Mesothelial cell of epicardium (in vitro differentiated cells): ENCODE measurements at regions not wholly inside any gene's neighbourhood (a gene's known extent, or its start where the extent isn't known, plus 50 kb on each side); places are given as distances from the start of the nearest gene placed in this dataset.
A peak's percentile ranks its signal among the peaks of the same experiment; 100 is the strongest.

ENCODE experiments used
- DNase-seq, 2 experiments: peaks; one replicate each; pipeline ENCODE4 v3.0.0; 2021; ENCODE audit warnings: low spot score in 2 of 2; ENCODE audit not compliant: unreplicated experiment in 2 of 2
- H3K27ac Mint-ChIP-seq: 2 replicates; pipeline ENCODE4 v1.8.0; 2021; ENCODE audit warnings: mixed read lengths
- H3K27me3 Mint-ChIP-seq: 2 replicates; pipeline ENCODE4 v1.8.0; 2021; ENCODE audit warnings: low read depth, mixed read lengths
- H3K36me3 Mint-ChIP-seq: 2 replicates; pipeline ENCODE4 v1.8.0; 2021; ENCODE audit warnings: mixed read lengths
- H3K4me1 Mint-ChIP-seq: 2 replicates; pipeline ENCODE4 v1.8.0; 2021; ENCODE audit warnings: mixed read lengths
- H3K4me3 Mint-ChIP-seq: 2 replicates; pipeline ENCODE4 v1.8.0; 2021; ENCODE audit warnings: mild to moderate bottlenecking, moderate library complexity, mixed read lengths
- H3K9me3 Mint-ChIP-seq: 2 replicates; pipeline ENCODE4 v1.8.0; 2021; ENCODE audit warnings: mixed read lengths
- TF ChIP-seq, protein P1 (sequence below): fragments of 200-600 bp; sonication (generic); IDR thresholded peaks from one replicate; pipeline ENCODE4 v1.5.0; 2021; ENCODE audit warnings: antibody characterized with exemption; ENCODE audit not compliant: unreplicated experiment

DNA sequence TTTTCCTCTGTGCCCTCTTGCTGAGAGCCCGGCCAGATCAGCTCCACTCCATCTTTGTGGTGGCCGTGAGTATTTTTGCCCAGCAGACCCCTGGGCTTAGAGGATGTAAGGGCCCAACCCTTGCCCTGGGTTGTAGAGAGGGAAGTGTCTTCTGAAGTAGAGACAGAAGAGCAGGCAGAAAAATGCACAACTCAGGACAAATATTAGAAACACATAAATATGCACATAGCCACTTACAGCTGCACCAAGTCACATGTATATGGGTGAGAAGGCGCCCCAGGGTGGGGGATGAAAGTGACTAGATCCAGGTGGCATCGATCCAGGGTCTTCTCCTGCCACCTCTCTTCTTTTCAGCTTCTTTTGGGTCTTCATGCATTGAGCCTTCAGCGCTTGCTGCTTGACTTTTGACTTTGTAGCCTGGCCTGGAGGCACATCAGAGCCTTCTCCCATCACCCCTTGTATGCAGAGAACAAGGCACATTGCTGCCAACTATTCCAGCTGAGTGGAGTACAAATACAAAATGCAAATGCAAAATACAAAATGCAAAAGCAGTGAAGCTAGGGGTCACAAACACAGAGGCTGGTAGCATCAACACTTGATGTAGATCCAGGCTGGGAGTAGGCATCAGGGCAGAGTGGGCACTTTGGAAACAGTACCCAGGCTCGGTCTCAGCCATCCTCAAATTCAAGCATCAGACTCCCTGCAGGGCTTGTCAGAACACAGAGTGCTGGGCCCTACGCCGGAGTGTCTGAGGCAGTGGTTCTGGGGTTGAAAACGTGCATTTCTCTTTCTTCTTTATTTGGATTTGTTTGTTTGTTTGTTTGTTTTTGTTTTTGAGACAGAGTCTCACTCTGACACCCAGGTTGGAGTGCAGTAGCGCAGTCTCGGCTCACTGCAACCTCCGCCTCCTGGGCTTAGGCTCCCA is 133.0 kb downstream of the ASB7 start:
- no peak overlapping the region for H3K27ac Mint-ChIP-seq
- no peak overlapping the region for H3K4me3 Mint-ChIP-seq
- no peaks in the 10 kb centered on the region for H3K36me3 Mint-ChIP-seq
- DNase-seq: peak in 1 of 2 experiments; percentile 26
- H3K27me3 Mint-ChIP-seq: no peaks in the 10 kb centered on the region
- H3K4me1 Mint-ChIP-seq: peaks cover 6% of the 10 kb centered on the region
- H3K9me3 Mint-ChIP-seq: no peaks in the 10 kb centered on the region
- TF ChIP-seq, protein P1, sequence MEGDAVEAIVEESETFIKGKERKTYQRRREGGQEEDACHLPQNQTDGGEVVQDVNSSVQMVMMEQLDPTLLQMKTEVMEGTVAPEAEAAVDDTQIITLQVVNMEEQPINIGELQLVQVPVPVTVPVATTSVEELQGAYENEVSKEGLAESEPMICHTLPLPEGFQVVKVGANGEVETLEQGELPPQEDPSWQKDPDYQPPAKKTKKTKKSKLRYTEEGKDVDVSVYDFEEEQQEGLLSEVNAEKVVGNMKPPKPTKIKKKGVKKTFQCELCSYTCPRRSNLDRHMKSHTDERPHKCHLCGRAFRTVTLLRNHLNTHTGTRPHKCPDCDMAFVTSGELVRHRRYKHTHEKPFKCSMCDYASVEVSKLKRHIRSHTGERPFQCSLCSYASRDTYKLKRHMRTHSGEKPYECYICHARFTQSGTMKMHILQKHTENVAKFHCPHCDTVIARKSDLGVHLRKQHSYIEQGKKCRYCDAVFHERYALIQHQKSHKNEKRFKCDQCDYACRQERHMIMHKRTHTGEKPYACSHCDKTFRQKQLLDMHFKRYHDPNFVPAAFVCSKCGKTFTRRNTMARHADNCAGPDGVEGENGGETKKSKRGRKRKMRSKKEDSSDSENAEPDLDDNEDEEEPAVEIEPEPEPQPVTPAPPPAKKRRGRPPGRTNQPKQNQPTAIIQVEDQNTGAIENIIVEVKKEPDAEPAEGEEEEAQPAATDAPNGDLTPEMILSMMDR: no peak

DNA sequence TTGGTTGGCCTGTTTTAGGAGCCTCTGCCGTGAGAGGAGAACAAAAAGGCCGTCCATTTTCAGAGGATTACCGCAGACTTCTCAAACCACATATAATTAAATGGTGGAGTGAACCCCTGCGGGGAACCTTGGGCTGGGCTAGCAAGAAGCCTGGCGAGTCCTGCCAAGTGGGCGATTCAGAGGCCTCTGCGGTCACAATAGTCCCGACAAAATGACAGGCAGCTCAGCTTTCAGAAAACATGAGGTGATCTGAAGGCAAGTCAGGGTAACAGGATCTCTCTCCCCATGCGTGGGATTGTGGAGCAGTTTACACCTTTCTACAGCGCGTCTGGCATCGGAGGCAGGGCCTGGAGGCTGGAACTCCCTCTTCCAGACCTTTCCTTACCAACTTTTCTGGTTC is 134.8 kb downstream of the ASB7 start:
- Mint-ChIP-seq H3K9me3 (no peaks in the 10 kb centered on the region), H3K4me3 (no peak overlapping the region), H3K27ac (no peak overlapping the region), H3K4me1 (peaks cover 6% of the 10 kb centered on the region), H3K36me3 (no peaks in the 10 kb centered on the region), H3K27me3 (peaks cover 2% of the 10 kb centered on the region)
- TF ChIP-seq, protein P1: no peak
- DNase-seq: no peak

DNA sequence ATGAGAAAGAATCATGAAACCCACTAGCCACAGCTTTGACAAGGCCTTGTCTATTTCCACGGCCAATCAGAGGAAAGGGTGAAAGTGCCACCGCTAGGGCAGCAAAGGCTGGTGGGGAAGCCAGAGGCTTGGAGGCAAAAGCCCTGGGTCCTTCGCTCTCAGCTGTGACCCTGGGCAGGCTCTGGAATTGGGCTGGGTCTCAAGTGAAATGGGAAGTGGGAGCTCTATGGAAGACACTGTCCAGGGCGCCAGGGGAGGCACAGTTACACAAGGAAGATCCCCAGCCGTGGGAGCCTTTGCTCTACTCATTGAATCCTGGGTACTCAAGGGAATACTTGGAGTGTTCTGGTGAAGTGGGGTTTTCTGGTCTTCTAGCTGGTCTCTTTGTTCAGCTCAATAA is 136.2 kb downstream of the ASB7 start:
- no peaks in the 10 kb centered on the region for H3K36me3 Mint-ChIP-seq
- TF ChIP-seq, protein P1: no peak
- H3K27ac Mint-ChIP-seq: no peak overlapping the region
- H3K27me3 Mint-ChIP-seq: peaks cover 4% of the 10 kb centered on the region
- H3K4me1 Mint-ChIP-seq: no peaks in the 10 kb centered on the region
- H3K9me3 Mint-ChIP-seq: no peaks in the 10 kb centered on the region
- peak in 1 of 2 experiments; percentile 16 for DNase-seq
- no peak overlapping the region for H3K4me3 Mint-ChIP-seq

DNA sequence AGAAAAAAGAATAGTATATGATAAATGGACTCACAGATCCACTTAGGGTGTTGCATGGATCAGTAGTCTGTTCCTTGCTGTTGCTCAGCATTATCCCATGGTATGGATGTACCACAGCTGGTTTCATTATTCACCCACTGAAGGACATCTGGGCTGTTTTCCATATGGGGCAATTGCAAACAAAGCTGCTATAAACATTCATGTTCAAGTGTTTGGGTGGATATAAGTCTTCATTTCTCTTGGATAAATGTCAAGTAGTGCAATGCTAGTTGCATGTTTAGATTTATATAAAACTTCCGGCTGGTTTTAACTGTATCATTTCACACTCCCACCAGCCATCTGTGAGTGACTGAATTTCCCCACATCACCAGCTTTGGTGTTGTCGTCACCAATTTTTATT is 137.7 kb downstream of the ASB7 start:
- no peak for DNase-seq
- no peak overlapping the region for H3K4me3 Mint-ChIP-seq

DNA sequence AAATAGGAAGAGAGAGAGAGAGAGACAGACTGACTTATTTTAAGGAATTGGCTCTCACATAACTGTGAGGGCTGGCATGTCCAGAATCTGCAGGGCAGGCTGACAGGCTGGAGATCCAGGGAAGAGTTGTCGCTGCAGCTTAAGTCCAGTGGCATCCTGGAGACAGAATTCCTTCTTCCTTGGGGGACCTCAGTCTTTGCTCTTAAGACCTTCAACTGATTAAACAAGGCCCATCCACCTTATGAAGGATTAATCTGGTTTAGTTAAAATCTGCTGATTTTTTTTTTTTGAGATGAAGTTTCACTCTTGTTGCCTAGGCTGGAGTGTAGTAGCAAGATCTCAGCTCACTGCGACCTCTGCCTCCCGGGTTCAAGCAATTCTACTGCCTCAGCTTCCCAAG is 128.0 kb upstream of the ALDH1A3 start:
- Mint-ChIP-seq H3K27ac (no peak overlapping the region), H3K27me3 (peaks cover 4% of the 10 kb centered on the region), H3K9me3 (peaks cover 35% of the 10 kb centered on the region), H3K4me1 (no peaks in the 10 kb centered on the region), H3K4me3 (no peak overlapping the region), H3K36me3 (no peaks in the 10 kb centered on the region)
- TF ChIP-seq, protein P1: no peak
- DNase-seq: no peak

More for the DNA sequence above, 137.7 kb downstream of the ASB7 start:
- TF ChIP-seq, protein P1: no peak
- Mint-ChIP-seq H3K4me1 (no peaks in the 10 kb centered on the region), H3K27ac (no peak overlapping the region), H3K9me3 (peaks cover 1% of the 10 kb centered on the region), H3K36me3 (no peaks in the 10 kb centered on the region), H3K27me3 (peaks cover 4% of the 10 kb centered on the region)
